ENCODE measurements at regions not wholly inside any gene's neighbourhood (a gene's known extent, or its start where the extent isn't known, plus 50 kb on each side); places are given as distances from the start of the nearest gene placed in this dataset.

DNA sequence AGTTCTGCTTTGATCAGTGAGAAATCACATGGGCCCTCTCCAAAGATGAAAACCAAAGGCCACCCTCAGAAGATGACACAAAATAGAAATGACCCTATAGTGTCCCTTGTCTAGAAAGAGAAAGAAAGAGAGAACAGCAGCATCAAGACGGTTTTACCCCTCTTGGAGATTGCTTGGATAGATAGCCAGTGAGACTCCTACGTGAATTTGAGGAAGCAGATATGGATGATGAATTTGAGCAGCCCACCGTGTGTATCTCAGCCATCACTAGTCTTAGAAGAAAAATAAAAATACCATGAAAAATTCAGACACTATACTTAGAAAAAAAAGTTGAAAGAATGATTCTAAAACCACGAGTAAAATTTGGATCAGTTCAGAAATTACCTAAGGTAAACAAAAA is 329.1 kb upstream of the CNTNAP5 start:
- no peak for TF ChIP-seq EZH2phosphoT487 (IDR thresholded peaks at IDR 0.05; ENCODE audit: low read length)
- TF ChIP-seq, protein P1, sequence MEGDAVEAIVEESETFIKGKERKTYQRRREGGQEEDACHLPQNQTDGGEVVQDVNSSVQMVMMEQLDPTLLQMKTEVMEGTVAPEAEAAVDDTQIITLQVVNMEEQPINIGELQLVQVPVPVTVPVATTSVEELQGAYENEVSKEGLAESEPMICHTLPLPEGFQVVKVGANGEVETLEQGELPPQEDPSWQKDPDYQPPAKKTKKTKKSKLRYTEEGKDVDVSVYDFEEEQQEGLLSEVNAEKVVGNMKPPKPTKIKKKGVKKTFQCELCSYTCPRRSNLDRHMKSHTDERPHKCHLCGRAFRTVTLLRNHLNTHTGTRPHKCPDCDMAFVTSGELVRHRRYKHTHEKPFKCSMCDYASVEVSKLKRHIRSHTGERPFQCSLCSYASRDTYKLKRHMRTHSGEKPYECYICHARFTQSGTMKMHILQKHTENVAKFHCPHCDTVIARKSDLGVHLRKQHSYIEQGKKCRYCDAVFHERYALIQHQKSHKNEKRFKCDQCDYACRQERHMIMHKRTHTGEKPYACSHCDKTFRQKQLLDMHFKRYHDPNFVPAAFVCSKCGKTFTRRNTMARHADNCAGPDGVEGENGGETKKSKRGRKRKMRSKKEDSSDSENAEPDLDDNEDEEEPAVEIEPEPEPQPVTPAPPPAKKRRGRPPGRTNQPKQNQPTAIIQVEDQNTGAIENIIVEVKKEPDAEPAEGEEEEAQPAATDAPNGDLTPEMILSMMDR (IDR thresholded peaks at IDR 0.05; ENCODE audit: low read length) = no peak
- no peak for TF ChIP-seq EZH2 (optimal IDR thresholded peaks at IDR 0.05; ENCODE audit: low read depth, low read length)
- Histone ChIP-seq H3K9me2 (replicated peaks; ENCODE audit: insufficient read depth, low read length) (no peaks in the 10 kb centered on the region), H3K9me3 (replicated peaks; ENCODE audit: insufficient read depth, low read length) (no peaks in the 10 kb centered on the region), H3K4me3 (ENCODE audit: low read length) (no peak overlapping the region), H3K9ac (ENCODE audit: low read length) (no peak overlapping the region), H3K4me1 (ENCODE audit: low read length) (no peaks in the 10 kb centered on the region; the same call in 1 of the 2 replicates), H3F3A (ENCODE audit: insufficient read depth, low read length) (no peaks in the 10 kb centered on the region), H3K27ac (ENCODE audit: low read length) (no peak overlapping the region), H4K20me1 (ENCODE audit: insufficient read depth, low read length) (no peaks in the 10 kb centered on the region), H2AFZ (ENCODE audit: low read length) (no peak overlapping the region), H3K36me3 (replicated peaks; ENCODE audit: insufficient read depth, low read length) (no peaks in the 10 kb centered on the region), H3K4me2 (ENCODE audit: low read depth, low read length) (0 out of 2 replicates have a peak overlapping the region, but pooled peaks have one; percentile 10), H3K79me2 (ENCODE audit: low read length) (no peaks in the 10 kb centered on the region), H3K27me3 (replicated peaks; ENCODE audit: insufficient read depth, low read length) (no peaks in the 10 kb centered on the region)
- no peak for DNase-seq

DNA sequence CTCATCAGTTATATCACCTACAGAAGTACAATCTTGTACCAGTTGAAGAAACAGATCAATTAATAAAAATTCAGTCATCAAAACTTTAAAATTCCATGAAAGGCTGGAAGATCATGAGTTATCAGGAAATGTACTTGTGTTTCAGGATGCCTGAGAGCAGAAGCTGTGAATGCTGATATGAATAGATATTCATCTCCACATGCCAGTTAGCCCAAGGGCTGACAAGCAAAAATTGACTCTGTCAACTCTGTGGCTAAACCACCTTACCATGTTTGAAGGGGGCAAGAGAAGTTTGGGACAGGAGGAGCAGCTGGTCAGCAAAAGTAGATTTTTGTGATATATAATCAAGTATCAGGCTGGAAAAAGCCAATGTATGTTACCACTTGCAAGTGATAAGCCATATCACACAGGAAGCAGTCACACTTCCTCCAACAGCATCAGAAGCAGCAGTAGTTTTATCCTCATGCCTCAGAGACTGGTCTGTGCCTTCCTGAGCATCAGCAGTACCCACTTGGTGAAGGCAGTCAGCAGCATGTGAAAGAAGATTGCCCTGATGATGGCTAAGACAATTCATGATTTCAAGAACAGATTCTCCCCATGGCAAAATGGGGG is 328.2 kb upstream of the CNTNAP5 start:
- no peaks in the 10 kb centered on the region; the same call in 1 of the 2 replicates for H3K4me1 ChIP-seq (ENCODE audit: low read length)
- no peaks in the 10 kb centered on the region for H3K79me2 ChIP-seq (ENCODE audit: low read length)
- no peak overlapping the region for H3K9ac ChIP-seq (ENCODE audit: low read length)
- H4K20me1 ChIP-seq (ENCODE audit: insufficient read depth, low read length) = no peaks in the 10 kb centered on the region
- no peaks in the 10 kb centered on the region for H3F3A ChIP-seq (ENCODE audit: insufficient read depth, low read length)
- no peak overlapping the region for H3K4me3 ChIP-seq (ENCODE audit: low read length)
- no peak for TF ChIP-seq EZH2phosphoT487 (IDR thresholded peaks at IDR 0.05; ENCODE audit: low read length)
- TF ChIP-seq EZH2 (optimal IDR thresholded peaks at IDR 0.05; ENCODE audit: low read depth, low read length) = no peak
- TF ChIP-seq, protein P1 (IDR thresholded peaks at IDR 0.05; ENCODE audit: low read length) = no peak
- H3K4me2 ChIP-seq (ENCODE audit: low read depth, low read length) = no peak overlapping the region
- no peak overlapping the region for H2AFZ ChIP-seq (ENCODE audit: low read length)
- no peak for DNase-seq
- no peaks in the 10 kb centered on the region for H3K36me3 ChIP-seq (replicated peaks; ENCODE audit: insufficient read depth, low read length)
- no peaks in the 10 kb centered on the region for H3K27me3 ChIP-seq (replicated peaks; ENCODE audit: insufficient read depth, low read length)
- H3K9me2 ChIP-seq (replicated peaks; ENCODE audit: insufficient read depth, low read length) = no peaks in the 10 kb centered on the region
- H3K27ac ChIP-seq (ENCODE audit: low read length) = no peak overlapping the region
- no peaks in the 10 kb centered on the region for H3K9me3 ChIP-seq (replicated peaks; ENCODE audit: insufficient read depth, low read length)

DNA sequence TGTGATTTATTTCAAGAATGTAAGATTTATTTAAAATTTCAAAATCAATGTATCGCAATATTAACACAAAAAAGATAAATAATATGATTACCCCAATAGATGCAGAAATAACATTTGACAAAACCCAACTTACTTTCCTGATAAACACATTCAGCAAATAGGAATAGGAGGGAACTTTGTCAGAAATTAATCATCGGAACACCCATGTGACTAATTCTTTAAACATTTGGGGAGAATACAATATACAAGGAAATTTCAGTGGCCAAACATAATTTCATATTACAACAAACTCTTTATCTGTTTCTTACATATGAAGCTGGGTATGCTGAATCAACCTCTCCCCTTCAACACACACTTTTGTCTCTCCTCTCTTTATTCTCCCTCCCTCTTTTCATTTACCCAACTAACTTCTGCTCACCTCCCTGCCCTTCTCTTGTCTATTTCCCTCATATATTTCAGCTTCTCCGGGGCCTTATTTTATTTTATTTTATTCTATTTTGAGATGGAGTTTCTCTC is 309.6 kb upstream of the CNTNAP5 start:
- no peak for DNase-seq
- Histone ChIP-seq H3K36me3 (replicated peaks; ENCODE audit: insufficient read depth, low read length) (no peaks in the 10 kb centered on the region), H3K79me2 (ENCODE audit: low read length) (no peaks in the 10 kb centered on the region), H3K4me2 (ENCODE audit: low read depth, low read length) (no peak overlapping the region), H3K27me3 (replicated peaks; ENCODE audit: insufficient read depth, low read length) (no peaks in the 10 kb centered on the region), H3K9me2 (replicated peaks; ENCODE audit: insufficient read depth, low read length) (no peaks in the 10 kb centered on the region), H3K9ac (ENCODE audit: low read length) (no peak overlapping the region), H3F3A (ENCODE audit: insufficient read depth, low read length) (no peaks in the 10 kb centered on the region), H4K20me1 (ENCODE audit: insufficient read depth, low read length) (no peaks in the 10 kb centered on the region), H3K4me1 (ENCODE audit: low read length) (no peaks in the 10 kb centered on the region), H2AFZ (ENCODE audit: low read length) (no peak overlapping the region), H3K4me3 (ENCODE audit: low read length) (no peak overlapping the region), H3K9me3 (replicated peaks; ENCODE audit: insufficient read depth, low read length) (no peaks in the 10 kb centered on the region), H3K27ac (ENCODE audit: low read length) (no peak overlapping the region)
- no peak for TF ChIP-seq EZH2phosphoT487 (IDR thresholded peaks at IDR 0.05; ENCODE audit: low read length)
- no peak for TF ChIP-seq EZH2 (optimal IDR thresholded peaks at IDR 0.05; ENCODE audit: low read depth, low read length)
- TF ChIP-seq, protein P1 (IDR thresholded peaks at IDR 0.05; ENCODE audit: low read length) = no peak
